Stimulated activated CD8-positive, alpha-beta memory T cell treated with anti-CD3 and anti-CD28 coated beads, Interleukin-12 subunit alpha, Interleukin-12 subunit beta, amount 100 ng/mL, for 24 hours (primary cell): ENCODE measurements at regions not wholly inside any gene's neighbourhood (a gene's known extent, or its start where the extent isn't known, plus 50 kb on each side); places are given as distances from the start of the nearest gene placed in this dataset.

ENCODE experiments used
- DNase-seq: peaks from one replicate; pipeline ENCODE4 v3.0.0-alpha.2; 2020; ENCODE audit errors: extremely low read depth

GRCh38 chr22:48112687-48113521 lies 1350.5 kb downstream of the TBC1D22A start:
- no peak for DNase-seq

- no peak for DNase-seq
Observed at GRCh38 chr22:48106715-48107259, 1344.3 kb downstream of the TBC1D22A start.

- no peak for DNase-seq
Observed at GRCh38 chr22:48106215-48106614, 1343.8 kb downstream of the TBC1D22A start.

GRCh38 chr22:48105259-48105658 lies 1342.8 kb downstream of the TBC1D22A start:
- no peak for DNase-seq

- DNase-seq: no peak
Observed at GRCh38 chr22:48104766-48105165, 1342.3 kb downstream of the TBC1D22A start.

GRCh38 chr22:48104102-48104738 lies 1341.8 kb downstream of the TBC1D22A start:
- no peak for DNase-seq

- no peak for DNase-seq
Observed at GRCh38 chr22:48103126-48103875, 1340.9 kb downstream of the TBC1D22A start.

- no peak for DNase-seq
Observed at GRCh38 chr22:48102581-48102980, 1340.1 kb downstream of the TBC1D22A start.

GRCh38 chr22:48101704-48102103 lies 1339.3 kb downstream of the TBC1D22A start:
- no peak for DNase-seq

- DNase-seq: no peak
Observed at GRCh38 chr22:48100685-48101417, 1338.4 kb downstream of the TBC1D22A start.

- DNase-seq: no peak
Observed at GRCh38 chr22:48099671-48100070, 1337.2 kb downstream of the TBC1D22A start.

- DNase-seq: no peak
Observed at GRCh38 chr22:48099251-48099650, 1336.8 kb downstream of the TBC1D22A start.

GRCh38 chr22:48098921-48099245 lies 1336.4 kb downstream of the TBC1D22A start:
- no peak for DNase-seq

GRCh38 chr22:48098243-48098920 lies 1335.9 kb downstream of the TBC1D22A start:
- no peak for DNase-seq

- no peak for DNase-seq
Observed at GRCh38 chr22:48097723-48098122, 1335.3 kb downstream of the TBC1D22A start.

GRCh38 chr22:48096851-48097665 lies 1334.6 kb downstream of the TBC1D22A start:
- DNase-seq: no peak

- DNase-seq: no peak
Observed at GRCh38 chr22:48096411-48096810, 1334.0 kb downstream of the TBC1D22A start.

GRCh38 chr22:48093981-48094380 lies 1331.5 kb downstream of the TBC1D22A start:
- no peak for DNase-seq

- DNase-seq: no peak
Observed at GRCh38 chr22:48092866-48093265, 1330.4 kb downstream of the TBC1D22A start.

GRCh38 chr22:48091656-48092223 lies 1329.3 kb downstream of the TBC1D22A start:
- no peak for DNase-seq
